Omental fat pad (tissue), 3 donors: ENCODE measurements at regions not wholly inside any gene's neighbourhood (a gene's known extent, or its start where the extent isn't known, plus 50 kb on each side); places are given as distances from the start of the nearest gene placed in this dataset.

ENCODE experiments used
- ATAC-seq: fragments of 150-250 bp; one replicate; pipeline ENCODE4 v1.9.1; 2016; ENCODE audit warnings: mild to moderate bottlenecking, moderate library complexity; ENCODE audit not compliant: low FRiP score
- DNase-seq: peaks from one replicate; pipeline ENCODE4 v3.0.0-alpha.2; 2019; ENCODE audit warnings: low spot score
- CTCF ChIP-seq, 3 donors: fragments of 450-650 bp; IDR thresholded peaks; one replicate each; pipeline ENCODE4 v1.5.1; 2016 to 2017; ENCODE audit warnings: antibody characterized with exemption in 3 of 3, mild to moderate bottlenecking in 3 of 3, moderate library complexity in 2 of 3

- DNase-seq (no peak), ATAC-seq (no peak)
- no peak for TF ChIP-seq CTCF (IDR thresholded peaks at IDR 0.05)
Measured at GRCh38 chr11:116144387-116144958, 628.3 kb downstream of the BUD13 start.

- TF ChIP-seq CTCF (IDR thresholded peaks at IDR 0.05): no peak
- DNase-seq (no peak), ATAC-seq (no peak)
Measured at GRCh38 chr11:116138280-116138679, 634.1 kb upstream of the CADM1 start.

- no peak for ATAC-seq
- TF ChIP-seq CTCF (IDR thresholded peaks at IDR 0.05): no peak
- no peak for DNase-seq
Measured at GRCh38 chr11:116137753-116138152, 633.5 kb upstream of the CADM1 start.

- ATAC-seq (no peak), DNase-seq (no peak)
- TF ChIP-seq CTCF (IDR thresholded peaks at IDR 0.05): no peak
Measured at GRCh38 chr11:116136987-116137674, 632.9 kb upstream of the CADM1 start.

GRCh38 chr11:116135891-116136290 lies 631.7 kb upstream of the CADM1 start:
- no peak for TF ChIP-seq CTCF (IDR thresholded peaks at IDR 0.05)
- DNase-seq (no peak), ATAC-seq (no peak)

- DNase-seq: no peak
- no peak for TF ChIP-seq CTCF (IDR thresholded peaks at IDR 0.05)
- no peak for ATAC-seq
Measured at GRCh38 chr11:116134450-116134849, 630.2 kb upstream of the CADM1 start.
